Astrocyte of the spinal cord (primary cell): ENCODE measurements at regions not wholly inside any gene's neighbourhood (a gene's known extent, or its start where the extent isn't known, plus 50 kb on each side); places are given as distances from the start of the nearest gene placed in this dataset.
"Not testable (repeated sequence)": the region's sequence is repeated elsewhere in the genome, so short reads cannot be mapped to it uniquely, and the experiment has no call there.

Source experiments
- DNase-seq: peaks from one replicate; pipeline ENCODE4 v3.0.0; 2011; ENCODE audit warnings: low read depth, low spot score
- H3K4me3 ChIP-seq: 2 replicates; pipeline ENCODE4 v1.5.1; 2011; ENCODE audit warnings: low read depth, mild to moderate bottlenecking, low read length, moderate library complexity
- CTCF ChIP-seq: IDR thresholded peaks from 2 replicates; pipeline ENCODE4 v1.5.1; 2012; ENCODE audit warnings: low read depth, mild to moderate bottlenecking, low read length, inconsistent platforms
- in situ Hi-C: cut with HindIII; loops from 2 replicates; pipeline ENCODE4 v1.10.0; 2017; ENCODE audit warnings: low sequenced_read_pairs

- no peak overlapping the region for H3K4me3 ChIP-seq
- no peak for DNase-seq
- no peak for TF ChIP-seq CTCF
- in situ Hi-C loops: no loop called here
These were observed 81.8 kb upstream of the PPP1R12A start for GRCh38 chr12:80016684-80017083.

GRCh38 chr12:80015660-80016059 lies 80.8 kb upstream of the PPP1R12A start:
- TF ChIP-seq CTCF: no peak
- no peak overlapping the region for H3K4me3 ChIP-seq
- in situ Hi-C loops: no loop called here
- DNase-seq: no peak

- in situ Hi-C loops, H3K4me3 ChIP-seq, DNase-seq: not testable (repeated sequence)
These were observed 68.8 kb upstream of the PPP1R12A start for GRCh38 chr12:80003744-80004143.

GRCh38 chr12:80001562-80001961 lies 66.7 kb upstream of the PPP1R12A start:
- TF ChIP-seq CTCF: no peak
- in situ Hi-C loops: no loop called here
- DNase-seq: no peak
- H3K4me3 ChIP-seq: no peak overlapping the region

- in situ Hi-C loops: no loop called here
- TF ChIP-seq CTCF: no peak
- no peak overlapping the region for H3K4me3 ChIP-seq
- DNase-seq: no peak
These were observed 65.9 kb upstream of the PPP1R12A start for GRCh38 chr12:80000831-80001230.

GRCh38 chr12:79998554-79998953 lies 63.7 kb upstream of the PPP1R12A start:
- DNase-seq: no peak
- no peak for TF ChIP-seq CTCF
- in situ Hi-C loops: no loop called here
- no peak overlapping the region for H3K4me3 ChIP-seq

GRCh38 chr12:79997096-79997791 lies 62.3 kb upstream of the PPP1R12A start:
- DNase-seq: peak; percentile 20
- H3K4me3 ChIP-seq: no peak overlapping the region
- in situ Hi-C loops: no loop called here
- no peak for TF ChIP-seq CTCF

- H3K4me3 ChIP-seq, DNase-seq, in situ Hi-C loops: not testable (repeated sequence)
These were observed 60.6 kb upstream of the PPP1R12A start for GRCh38 chr12:79995385-79996084.
